B cell (primary cell): ENCODE measurements at regions not wholly inside any gene's neighbourhood (a gene's known extent, or its start where the extent isn't known, plus 50 kb on each side); places are given as distances from the start of the nearest gene placed in this dataset.

Experiments used
- ATAC-seq: fragments of 200-7000 bp; cut with Tn5 transposase; one replicate; pipeline ENCODE4 v1.10.0; 2021; ENCODE audit warnings: low read depth, mild to moderate bottlenecking, moderate number of reproducible peaks, moderate library complexity
- CTCF ChIA-PET: fragments of 350-600 bp; sonication (Branson Sonifier 250); formaldehyde crosslinking; loops from one replicate; lab custom pipeline; 2021; ENCODE audit warnings: antibody characterized with exemption, inconsistent platforms; lab: Charles Lee
- POLR2A ChIA-PET: fragments of 350-600 bp; sonication (Branson Sonifier 250); formaldehyde crosslinking; loops from one replicate; lab custom pipeline; 2021; ENCODE audit warnings: antibody characterized with exemption; lab: Charles Lee
- DNase-seq: peaks from one replicate; pipeline ENCODE4 v3.0.0; 2013
- H2AFZ ChIP-seq: 2 replicates; pipeline ENCODE4 v1.6.1; 2012; ENCODE audit warnings: mild to moderate bottlenecking, low read depth, low read length; ENCODE audit not compliant: insufficient read depth, poor library complexity, severe bottlenecking
- H3K27ac ChIP-seq, 2 donors: 1 replicate in 1 of 2; 2 replicates in 1 of 2; pipeline ENCODE4 v1.5.1; 2012 to 2013; ENCODE audit warnings: low read length in 2 of 2, mild to moderate bottlenecking in 2 of 2, moderate library complexity in 1 of 2
- H3K27me3 ChIP-seq, 4 experiments: fragments of 200-600 bp in 1 of 4; sonication (generic) in 1 of 4; replicated peaks in 1 of 4; 1 replicate in 2 of 4; 2 replicates in 2 of 4; pipeline versions ENCODE4 v1.6.1 to v1.7.0; 2013 to 2016; ENCODE audit warnings: low read length in 3 of 4, mild to moderate bottlenecking in 2 of 4, mixed read lengths in 1 of 4, moderate library complexity in 1 of 4; ENCODE audit not compliant: insufficient read depth in 4 of 4, control insufficient read depth in 3 of 4; ENCODE audit errors: control extremely low read depth in 1 of 4
- H3K36me3 ChIP-seq, 2 experiments: replicated peaks in 1 of 2; 1 replicate in 1 of 2; 2 replicates in 1 of 2; pipeline versions ENCODE4 v1.6.1 to v1.7.1; 2013; ENCODE audit warnings: low read length in 1 of 2; ENCODE audit not compliant: insufficient read depth in 2 of 2, control insufficient read depth in 1 of 2; ENCODE audit errors: control extremely low read depth in 1 of 2, extremely low read depth in 1 of 2
- H3K4me1 ChIP-seq, 2 donors: fragments of 200-600 bp in 1 of 2; sonication (generic) in 1 of 2; 1 replicate in 1 of 2; 2 replicates in 1 of 2; pipeline versions ENCODE4 v1.5.1 to v1.6.1; 2013 to 2017; ENCODE audit warnings: low read length in 2 of 2; ENCODE audit not compliant: control insufficient read depth in 2 of 2, insufficient read depth in 2 of 2
- H3K4me2 ChIP-seq: replicated peaks from 2 replicates; pipeline ENCODE3; 2012; ENCODE audit warnings: mild to moderate bottlenecking, low read depth, low read length; ENCODE audit not compliant: poor library complexity, severe bottlenecking
- H3K4me3 ChIP-seq, 5 experiments: fragments of 200-600 bp in 1 of 5; sonication (generic) in 1 of 5; 1 replicate in 3 of 5; 2 replicates in 2 of 5; pipeline versions ENCODE4 v1.5.1 to v1.7.0; 2011 to 2016; ENCODE audit warnings: low read length in 4 of 5, mild to moderate bottlenecking in 4 of 5, low read depth in 2 of 5, control low read depth in 1 of 5, moderate library complexity in 1 of 5; ENCODE audit not compliant: insufficient read depth in 1 of 5; ENCODE audit errors: control extremely low read depth in 1 of 5, extremely low read depth in 1 of 5
- H3K79me2 ChIP-seq: fragments of 200-600 bp; sonication (generic); one replicate; pipeline ENCODE4 v1.6.0; 2016; ENCODE audit warnings: low read length; ENCODE audit not compliant: control insufficient read depth, insufficient read depth
- H3K9ac ChIP-seq: fragments of 200-600 bp; sonication (generic); 2 replicates; pipeline ENCODE4 v1.6.1; 2017; ENCODE audit warnings: mild to moderate bottlenecking, low read length, moderate library complexity
- H3K9me3 ChIP-seq, 3 donors: one replicate each; pipeline versions ENCODE4 v1.6.1 to v1.7.1; 2013; ENCODE audit warnings: low read length in 2 of 3; ENCODE audit not compliant: control insufficient read depth in 2 of 3, insufficient read depth in 1 of 3; ENCODE audit errors: control extremely low read depth in 1 of 3
- H4K20me1 ChIP-seq: 2 replicates; pipeline ENCODE4 v1.6.0; 2012; ENCODE audit warnings: mild to moderate bottlenecking, low read length; ENCODE audit not compliant: insufficient read depth, control insufficient read depth, poor library complexity, severe bottlenecking
- H3K27ac Mint-ChIP-seq: one replicate; pipeline ENCODE4 v1.8.0; 2021; ENCODE audit warnings: mixed read lengths
- H3K27me3 Mint-ChIP-seq: one replicate; pipeline ENCODE4 v1.8.0; 2021; ENCODE audit warnings: mixed read lengths
- H3K4me1 Mint-ChIP-seq: one replicate; pipeline ENCODE4 v1.8.0; 2021; ENCODE audit warnings: mixed read lengths
- H3K4me3 Mint-ChIP-seq: one replicate; pipeline ENCODE4 v1.8.0; 2021; ENCODE audit warnings: mixed read lengths
- H3K9me3 Mint-ChIP-seq: one replicate; pipeline ENCODE4 v1.8.0; 2022; ENCODE audit warnings: mixed read lengths; ENCODE audit not compliant: insufficient read depth
- CTCF ChIP-seq: fragments of 200-600 bp; IDR thresholded peaks from one replicate; pipeline ENCODE4 v1.8.0; 2022; ENCODE audit warnings: antibody characterized with exemption, mild to moderate bottlenecking
- EZH2 ChIP-seq: IDR thresholded peaks from 2 replicates; pipeline ENCODE4 v1.6.1; 2012; ENCODE audit warnings: borderline replicate concordance, low read depth, mild to moderate bottlenecking, moderate library complexity, low read length; ENCODE audit not compliant: insufficient read depth, poor library complexity, severe bottlenecking
- WGBS: methylation state at CpG from one replicate; pipeline ENCODE4 v1.1.5; 2013; ENCODE audit warnings: missing lambda C conversion rate; ENCODE audit not compliant: insufficient coverage; 5-methylcytosine and 5-hydroxymethylcytosine counted together
- intact Hi-C: fragments of 100-400 bp; cut with micrococcal nuclease; formaldehyde crosslinking; loops from one replicate; pipeline ENCODE4 v1.10.0; 2022

- H2AFZ ChIP-seq = no peak overlapping the region
- 81% methylated on average over 5 of the region's 5 CpGs for WGBS
- POLR2A ChIA-PET = no interaction called here
Measured at GRCh38 chr1:29958271-29958670, 721.9 kb downstream of the PTPRU start.

More at GRCh38 chr1:29958271-29958670, 721.9 kb downstream of the PTPRU start:
- Mint-ChIP-seq H3K4me3 (no peak overlapping the region), H3K9me3 (no peaks in the 10 kb centered on the region), H3K27me3 (peaks cover 5% of the 10 kb centered on the region), H3K4me1 (no peaks in the 10 kb centered on the region), H3K27ac (no peak overlapping the region)
- Histone ChIP-seq H3K4me2 (no peak overlapping the region), H3K9ac (no peak overlapping the region), H3K4me3 (no peak overlapping the region), H3K27ac (no peak overlapping the region), H4K20me1 (no peaks in the 10 kb centered on the region), H3K9me3 (peaks cover 0 to 8% (median 0%) of the 10 kb centered on the region in 3 donors), H3K79me2 (no peaks in the 10 kb centered on the region), H3K27me3 (no peaks in the 10 kb centered on the region), H3K36me3 (no peaks in the 10 kb centered on the region), H3K4me1 (no peaks in the 10 kb centered on the region)
- intact Hi-C loops = no loop called here
- no peak for TF ChIP-seq CTCF
- TF ChIP-seq EZH2 = no peak
- ATAC-seq (no peak), DNase-seq (no peak)
- CTCF ChIA-PET = no interaction called here
